Smooth muscle cell (in vitro differentiated cells): ENCODE measurements at regions not wholly inside any gene's neighbourhood (a gene's known extent, or its start where the extent isn't known, plus 50 kb on each side); places are given as distances from the start of the nearest gene placed in this dataset.

Source experiments
- DNase-seq: peaks from one replicate; lab custom pipeline; 2025; ENCODE audit not compliant: unreplicated experiment; lab: John Stamatoyannopoulos, UW
- H2AFZ ChIP-seq: fragments of 200-600 bp; sonication (generic); 2 replicates; pipeline ENCODE4 v1.6.0; 2016; ENCODE audit warnings: antibody characterized with exemption, low read depth, mild to moderate bottlenecking
- H3F3A ChIP-seq: fragments of 200-600 bp; sonication (generic); 2 replicates; pipeline ENCODE4 v1.6.0; 2017; ENCODE audit warnings: antibody characterized with exemption, low read depth
- H3K27ac ChIP-seq: fragments of 200-600 bp; sonication (generic); 2 replicates; pipeline ENCODE4 v1.5.1; 2016; ENCODE audit warnings: low read depth, mild to moderate bottlenecking
- H3K27me3 ChIP-seq: fragments of 200-600 bp; sonication (generic); 2 replicates; pipeline ENCODE4 v1.6.1; 2016; ENCODE audit warnings: low read depth, mild to moderate bottlenecking
- H3K36me3 ChIP-seq: fragments of 200-600 bp; sonication (generic); 2 replicates; pipeline ENCODE4 v1.5.1; 2016; ENCODE audit warnings: low read depth
- H3K4me1 ChIP-seq: fragments of 200-600 bp; sonication (generic); 2 replicates; pipeline ENCODE4 v1.5.1; 2016; ENCODE audit warnings: low read depth
- H3K4me2 ChIP-seq: fragments of 200-600 bp; sonication (generic); 2 replicates; pipeline ENCODE4 v1.6.0; 2016; ENCODE audit warnings: mild to moderate bottlenecking
- H3K4me3 ChIP-seq: fragments of 200-600 bp; sonication (generic); 2 replicates; pipeline ENCODE4 v1.5.1; 2016; ENCODE audit warnings: mild to moderate bottlenecking
- H3K79me2 ChIP-seq: fragments of 200-600 bp; sonication (generic); 2 replicates; pipeline ENCODE4 v1.6.0; 2016; ENCODE audit warnings: low read depth, mild to moderate bottlenecking
- H3K9ac ChIP-seq: fragments of 200-600 bp; sonication (generic); 2 replicates; pipeline ENCODE4 v1.6.0; 2016; ENCODE audit warnings: low read depth
- H3K9me3 ChIP-seq: fragments of 200-600 bp; sonication (generic); replicated peaks from 2 replicates; pipeline ENCODE4 v1.5.1; 2016; ENCODE audit warnings: low read depth
- H4K20me1 ChIP-seq: fragments of 200-600 bp; sonication (generic); 2 replicates; pipeline ENCODE4 v1.6.0; 2016; ENCODE audit warnings: low read depth
- CTCF ChIP-seq: fragments of 200-600 bp; sonication (generic); IDR thresholded peaks from 2 replicates; pipeline ENCODE4 v1.5.1; 2017; ENCODE audit warnings: borderline replicate concordance, mild to moderate bottlenecking, antibody characterized with exemption; ENCODE audit not compliant: insufficient read depth, poor library complexity, severe bottlenecking
- WGBS: methylation state at CpG from one replicate; pipeline ENCODE4 v1.1.7; 2016; ENCODE audit warnings: low lambda C conversion rate; 5-methylcytosine and 5-hydroxymethylcytosine counted together

- Histone ChIP-seq H3K4me2 (no peak overlapping the region), H3K4me1 (no peaks in the 10 kb centered on the region), H3F3A (no peaks in the 10 kb centered on the region), H3K27me3 (no peaks in the 10 kb centered on the region), H3K9ac (no peak overlapping the region), H2AFZ (no peak overlapping the region), H3K9me3 (no peaks in the 10 kb centered on the region), H3K79me2 (no peaks in the 10 kb centered on the region), H3K36me3 (no peaks in the 10 kb centered on the region), H4K20me1 (no peaks in the 10 kb centered on the region), H3K27ac (no peak overlapping the region), H3K4me3 (no peak overlapping the region)
- TF ChIP-seq CTCF: no peak
- DNase-seq: no peak
Observed at GRCh38 chr3:144160627-144161026, 189.0 kb downstream of the DIPK2A start.

GRCh38 chr3:144162042-144162441, 190.4 kb downstream of the DIPK2A start:
- no peak overlapping the region for H3K4me3 ChIP-seq
- DNase-seq: no peak
- H3K9me3 ChIP-seq: no peaks in the 10 kb centered on the region
- H3K27me3 ChIP-seq: no peaks in the 10 kb centered on the region
- no peaks in the 10 kb centered on the region for H3K4me1 ChIP-seq
- 62% methylated on average over 1 of the region's 1 CpG for WGBS
- no peaks in the 10 kb centered on the region for H4K20me1 ChIP-seq
- no peaks in the 10 kb centered on the region for H3K36me3 ChIP-seq
- H2AFZ ChIP-seq: no peak overlapping the region
- H3K79me2 ChIP-seq: no peaks in the 10 kb centered on the region
- peak overlapping the region; percentile 27 for H3K4me2 ChIP-seq
- no peak for TF ChIP-seq CTCF
- peak overlapping the region; percentile 10 for H3K27ac ChIP-seq
- no peak overlapping the region for H3K9ac ChIP-seq
- H3F3A ChIP-seq: no peaks in the 10 kb centered on the region

GRCh38 chr3:144164352-144164751, 192.7 kb downstream of the DIPK2A start:
- Histone ChIP-seq H3K36me3 (no peaks in the 10 kb centered on the region), H3K27ac (no peak overlapping the region), H4K20me1 (no peaks in the 10 kb centered on the region), H3K79me2 (no peaks in the 10 kb centered on the region), H3K4me1 (no peaks in the 10 kb centered on the region), H3K27me3 (no peaks in the 10 kb centered on the region), H3K9ac (no peak overlapping the region), H3K9me3 (no peaks in the 10 kb centered on the region), H3F3A (no peaks in the 10 kb centered on the region), H3K4me3 (no peak overlapping the region), H3K4me2 (no peak overlapping the region), H2AFZ (no peak overlapping the region)
- WGBS: 100% methylated on average over 1 of the region's 1 CpG
- TF ChIP-seq CTCF: no peak
- DNase-seq: no peak

- Histone ChIP-seq H3F3A (no peaks in the 10 kb centered on the region), H3K79me2 (no peaks in the 10 kb centered on the region), H3K9ac (no peak overlapping the region), H3K27ac (no peak overlapping the region), H3K4me3 (no peak overlapping the region), H2AFZ (no peak overlapping the region), H3K9me3 (no peaks in the 10 kb centered on the region), H3K36me3 (no peaks in the 10 kb centered on the region), H3K4me2 (no peak overlapping the region), H3K27me3 (no peaks in the 10 kb centered on the region), H4K20me1 (no peaks in the 10 kb centered on the region), H3K4me1 (no peaks in the 10 kb centered on the region)
- DNase-seq: no peak
- WGBS: 52% methylated on average over 2 of the region's 2 CpGs
- no peak for TF ChIP-seq CTCF
Observed at GRCh38 chr3:144165482-144165881, 193.9 kb downstream of the DIPK2A start.
